ENCODE measurements at regions not wholly inside any gene's neighbourhood (a gene's known extent, or its start where the extent isn't known, plus 50 kb on each side); places are given as distances from the start of the nearest gene placed in this dataset.

DNA sequence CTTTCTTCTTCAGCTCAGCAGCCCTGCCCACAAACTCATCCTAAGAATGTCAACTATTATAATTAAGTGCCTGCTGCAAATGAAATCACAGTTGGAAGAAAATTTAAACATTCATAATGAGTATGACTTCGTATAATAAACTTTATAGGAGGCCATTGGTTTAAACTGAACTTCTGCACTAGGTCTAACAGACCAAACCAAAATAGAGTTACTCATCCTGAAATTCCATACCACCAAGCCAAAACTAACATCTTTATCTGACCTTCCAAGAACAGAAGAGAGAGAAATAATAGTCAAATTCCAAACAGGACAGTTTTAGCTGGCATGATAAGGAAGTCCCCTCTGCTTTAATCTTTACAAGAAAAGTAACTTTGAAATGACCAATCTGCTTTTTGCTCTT lies 472.4 kb upstream of the PRMT6 start:
- ATAC-seq (replicated peaks) = no peak
- H3K4me1 Mint-ChIP-seq = no peaks in the 10 kb centered on the region
- H3K27me3 Mint-ChIP-seq = no peaks in the 10 kb centered on the region
- H3K36me3 Mint-ChIP-seq (ENCODE audit: low read depth) = no peaks in the 10 kb centered on the region
- H3K27ac Mint-ChIP-seq = no peak overlapping the region
- H3K9me3 Mint-ChIP-seq = peaks cover 34% of the 10 kb centered on the region
- no peak overlapping the region for H3K4me3 Mint-ChIP-seq

DNA sequence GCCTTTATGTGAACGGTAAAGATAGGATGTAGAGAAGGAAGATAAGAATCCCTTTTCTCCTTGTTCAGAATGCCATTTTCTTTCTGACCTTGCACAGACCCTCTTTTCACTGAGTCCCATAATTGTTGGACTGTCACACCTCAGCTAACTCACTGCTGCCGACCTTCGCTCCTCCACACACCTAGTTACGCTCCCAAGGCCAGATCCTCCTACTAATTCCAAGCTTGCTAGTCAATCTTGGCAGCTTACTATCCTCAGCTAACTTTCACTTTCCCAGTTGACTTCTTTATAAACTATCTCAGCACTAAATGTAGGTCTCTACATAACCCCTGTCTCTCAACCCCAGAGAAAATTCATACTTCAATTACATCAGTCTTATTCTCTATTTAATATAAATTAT lies 471.8 kb upstream of the PRMT6 start:
- Mint-ChIP-seq H3K4me1 (no peaks in the 10 kb centered on the region), H3K36me3 (ENCODE audit: low read depth) (no peaks in the 10 kb centered on the region), H3K9me3 (peaks cover 34% of the 10 kb centered on the region), H3K4me3 (no peak overlapping the region), H3K27me3 (no peaks in the 10 kb centered on the region), H3K27ac (no peak overlapping the region)
- no peak for ATAC-seq (replicated peaks)

- H3K4me3 Mint-ChIP-seq = no peak overlapping the region
- H3K9me3 Mint-ChIP-seq = peaks cover 21% of the 10 kb centered on the region
- no peak overlapping the region for H3K27ac Mint-ChIP-seq
- H3K27me3 Mint-ChIP-seq = no peaks in the 10 kb centered on the region
- no peaks in the 10 kb centered on the region for H3K36me3 Mint-ChIP-seq (ENCODE audit: low read depth)
- no peak for ATAC-seq (replicated peaks)
- no peaks in the 10 kb centered on the region for H3K4me1 Mint-ChIP-seq
Measured at GRCh38 chr1:106600626-106601025, 455.8 kb upstream of the PRMT6 start.

DNA sequence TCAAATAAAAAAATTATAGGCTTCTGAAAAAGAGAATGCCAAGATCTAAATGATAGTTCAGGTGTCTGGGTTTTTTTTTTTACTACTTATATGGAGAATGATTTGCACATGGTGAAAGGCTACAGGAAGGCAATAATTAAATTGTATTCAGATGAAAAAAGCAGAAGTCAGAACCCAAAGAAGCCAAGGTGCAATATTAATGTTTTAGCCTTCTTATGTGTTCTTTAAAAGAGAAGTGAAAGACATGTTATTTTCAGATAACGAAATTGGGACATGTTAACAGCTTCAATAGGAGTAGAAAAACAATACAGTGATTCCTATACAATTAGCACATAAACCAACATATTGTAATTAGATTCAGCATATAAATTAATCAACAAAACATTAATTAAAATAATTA lies 452.9 kb upstream of the PRMT6 start:
- no peak overlapping the region for H3K27ac Mint-ChIP-seq
- H3K27me3 Mint-ChIP-seq = no peaks in the 10 kb centered on the region
- no peak overlapping the region for H3K4me3 Mint-ChIP-seq
- H3K4me1 Mint-ChIP-seq = no peaks in the 10 kb centered on the region
- H3K9me3 Mint-ChIP-seq = peaks cover 26% of the 10 kb centered on the region
- no peak for ATAC-seq (replicated peaks)
- H3K36me3 Mint-ChIP-seq (ENCODE audit: low read depth) = no peaks in the 10 kb centered on the region

GRCh38 chr1:106608841-106609240 lies 447.6 kb upstream of the PRMT6 start:
- H3K27ac Mint-ChIP-seq = no peak overlapping the region
- H3K36me3 Mint-ChIP-seq (ENCODE audit: low read depth) = no peaks in the 10 kb centered on the region
- no peak overlapping the region for H3K4me3 Mint-ChIP-seq
- no peak for ATAC-seq (replicated peaks)
- peaks cover 20% of the 10 kb centered on the region for H3K9me3 Mint-ChIP-seq
- no peaks in the 10 kb centered on the region for H3K27me3 Mint-ChIP-seq
- no peaks in the 10 kb centered on the region for H3K4me1 Mint-ChIP-seq

GRCh38 chr1:106613068-106613467 lies 443.4 kb upstream of the PRMT6 start:
- Mint-ChIP-seq H3K36me3 (ENCODE audit: low read depth) (no peaks in the 10 kb centered on the region), H3K27me3 (no peaks in the 10 kb centered on the region), H3K27ac (no peak overlapping the region), H3K4me3 (no peak overlapping the region), H3K9me3 (peaks cover 14% of the 10 kb centered on the region), H3K4me1 (no peaks in the 10 kb centered on the region)
- ATAC-seq (replicated peaks) = no peak

DNA sequence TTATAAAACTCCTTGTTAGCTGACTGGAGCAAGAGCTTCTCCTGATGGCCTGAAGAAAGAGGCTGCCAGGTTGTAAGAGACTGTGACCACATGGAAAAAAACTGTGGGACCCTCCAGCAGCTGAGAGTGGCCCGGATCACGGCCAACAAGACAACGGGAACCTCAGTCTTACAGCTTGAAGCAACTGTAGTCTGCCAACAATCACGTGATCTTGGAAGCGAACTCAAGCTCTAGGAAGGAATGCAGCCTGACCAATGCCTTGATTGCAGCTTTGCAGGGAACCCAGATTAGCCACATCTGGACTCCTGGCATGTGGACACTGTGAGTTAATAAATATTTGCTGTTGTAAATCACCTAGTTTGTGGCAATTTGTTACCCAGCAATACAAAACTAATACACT lies 442.6 kb upstream of the PRMT6 start:
- H3K4me3 Mint-ChIP-seq = no peak overlapping the region
- no peak overlapping the region for H3K27ac Mint-ChIP-seq
- H3K9me3 Mint-ChIP-seq = peaks cover 15% of the 10 kb centered on the region
- no peaks in the 10 kb centered on the region for H3K27me3 Mint-ChIP-seq
- H3K4me1 Mint-ChIP-seq = no peaks in the 10 kb centered on the region
- H3K36me3 Mint-ChIP-seq (ENCODE audit: low read depth) = no peaks in the 10 kb centered on the region
- no peak for ATAC-seq (replicated peaks)

GRCh38 chr1:106615473-106615872 lies 441.0 kb upstream of the PRMT6 start:
- H3K4me3 Mint-ChIP-seq = no peak overlapping the region
- no peaks in the 10 kb centered on the region for H3K4me1 Mint-ChIP-seq
- no peaks in the 10 kb centered on the region for H3K36me3 Mint-ChIP-seq (ENCODE audit: low read depth)
- no peak overlapping the region for H3K27ac Mint-ChIP-seq
- H3K9me3 Mint-ChIP-seq = peaks cover 11% of the 10 kb centered on the region
- ATAC-seq (replicated peaks) = no peak
- no peaks in the 10 kb centered on the region for H3K27me3 Mint-ChIP-seq

GRCh38 chr1:106619080-106619826 lies 437.2 kb upstream of the PRMT6 start:
- Mint-ChIP-seq H3K4me3 (no peak overlapping the region), H3K4me1 (no peaks in the 10 kb centered on the region), H3K9me3 (peaks cover 13% of the 10 kb centered on the region), H3K27ac (no peak overlapping the region), H3K27me3 (no peaks in the 10 kb centered on the region), H3K36me3 (ENCODE audit: low read depth) (no peaks in the 10 kb centered on the region)
- no peak for ATAC-seq (replicated peaks)

GRCh38 chr1:106619827-106620134 lies 436.7 kb upstream of the PRMT6 start:
- Mint-ChIP-seq H3K4me1 (no peaks in the 10 kb centered on the region), H3K27me3 (no peaks in the 10 kb centered on the region), H3K4me3 (no peak overlapping the region), H3K27ac (no peak overlapping the region), H3K36me3 (ENCODE audit: low read depth) (no peaks in the 10 kb centered on the region), H3K9me3 (peaks cover 13% of the 10 kb centered on the region)
- no peak for ATAC-seq (replicated peaks)

GRCh38 chr1:106620521-106620954 lies 435.9 kb upstream of the PRMT6 start:
- H3K9me3 Mint-ChIP-seq = peaks cover 14% of the 10 kb centered on the region
- no peaks in the 10 kb centered on the region for H3K36me3 Mint-ChIP-seq (ENCODE audit: low read depth)
- no peaks in the 10 kb centered on the region for H3K27me3 Mint-ChIP-seq
- H3K4me3 Mint-ChIP-seq = no peak overlapping the region
- no peaks in the 10 kb centered on the region for H3K4me1 Mint-ChIP-seq
- no peak for ATAC-seq (replicated peaks)
- H3K27ac Mint-ChIP-seq = no peak overlapping the region

- no peaks in the 10 kb centered on the region for H3K36me3 Mint-ChIP-seq (ENCODE audit: low read depth)
- ATAC-seq (replicated peaks) = no peak
- H3K4me3 Mint-ChIP-seq = no peak overlapping the region
- peaks cover 23% of the 10 kb centered on the region for H3K9me3 Mint-ChIP-seq
- no peaks in the 10 kb centered on the region for H3K27me3 Mint-ChIP-seq
- no peak overlapping the region for H3K27ac Mint-ChIP-seq
- no peaks in the 10 kb centered on the region for H3K4me1 Mint-ChIP-seq
Measured at GRCh38 chr1:106621853-106622252, 434.6 kb upstream of the PRMT6 start.

DNA sequence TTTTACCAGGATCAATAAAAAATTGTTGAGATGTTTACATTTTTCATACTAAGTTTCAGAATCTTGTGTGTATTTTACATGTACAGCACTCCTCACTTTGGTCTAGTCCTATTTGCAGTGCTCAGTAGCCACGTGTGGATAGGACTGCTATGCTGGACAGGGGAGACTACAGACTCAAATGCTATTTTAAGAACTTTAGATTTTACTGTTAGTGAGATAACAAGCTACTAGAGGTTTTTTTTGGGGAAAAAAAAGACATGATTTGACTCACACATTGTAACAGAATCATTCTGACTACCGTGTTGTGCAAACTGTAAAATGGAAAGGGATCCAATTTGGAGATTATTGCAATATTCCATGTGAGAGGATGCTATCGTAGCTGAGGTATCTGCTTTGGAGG lies 418.9 kb upstream of the PRMT6 start:
- no peaks in the 10 kb centered on the region for H3K4me1 Mint-ChIP-seq
- H3K36me3 Mint-ChIP-seq (ENCODE audit: low read depth) = no peaks in the 10 kb centered on the region
- peaks cover 8% of the 10 kb centered on the region for H3K9me3 Mint-ChIP-seq
- H3K27ac Mint-ChIP-seq = no peak overlapping the region
- H3K4me3 Mint-ChIP-seq = no peak overlapping the region
- ATAC-seq (replicated peaks) = no peak
- H3K27me3 Mint-ChIP-seq = no peaks in the 10 kb centered on the region

GRCh38 chr1:106646261-106646784 lies 410.2 kb upstream of the PRMT6 start:
- no peak overlapping the region for H3K27ac Mint-ChIP-seq
- H3K4me3 Mint-ChIP-seq = no peak overlapping the region
- H3K9me3 Mint-ChIP-seq = peaks cover 8% of the 10 kb centered on the region

DNA sequence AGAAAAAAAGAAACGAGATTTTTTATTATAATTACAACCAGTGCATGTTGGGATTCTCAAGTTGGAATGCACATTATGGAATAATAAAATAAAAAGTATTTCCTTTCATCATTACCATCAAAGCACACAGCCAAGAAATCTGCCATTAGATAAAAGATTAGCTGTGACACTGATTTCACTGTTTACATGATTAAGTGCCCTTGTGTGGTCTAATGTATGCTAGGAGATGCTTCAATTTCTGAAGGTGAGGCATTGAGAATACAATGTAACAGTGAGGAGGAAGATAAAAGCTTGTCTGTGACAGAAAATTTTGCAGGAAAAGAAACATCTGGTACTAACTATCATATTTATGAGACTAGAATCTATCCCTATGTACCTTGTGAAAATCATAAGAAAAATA lies 409.7 kb upstream of the PRMT6 start:
- H3K36me3 Mint-ChIP-seq (ENCODE audit: low read depth) = no peaks in the 10 kb centered on the region
- no peaks in the 10 kb centered on the region for H3K27me3 Mint-ChIP-seq
- H3K9me3 Mint-ChIP-seq = peaks cover 8% of the 10 kb centered on the region
- no peaks in the 10 kb centered on the region for H3K4me1 Mint-ChIP-seq
- H3K27ac Mint-ChIP-seq = no peak overlapping the region
- no peak for ATAC-seq (replicated peaks)
- no peak overlapping the region for H3K4me3 Mint-ChIP-seq

More at GRCh38 chr1:106646261-106646784, 410.2 kb upstream of the PRMT6 start:
- Mint-ChIP-seq H3K36me3 (ENCODE audit: low read depth) (no peaks in the 10 kb centered on the region), H3K4me1 (no peaks in the 10 kb centered on the region), H3K27me3 (no peaks in the 10 kb centered on the region)
- ATAC-seq (replicated peaks) = no peak

All from activated T-helper 17 cell treated with anti-CD3 and anti-CD28 coated beads, Interleukin-2, amount 50 U/mL, for 72 hours (primary cell).